ENCODE measurements at regions not wholly inside any gene's neighbourhood (a gene's known extent, or its start where the extent isn't known, plus 50 kb on each side); places are given as distances from the start of the nearest gene placed in this dataset.
"Not testable (repeated sequence)": the region's sequence is repeated elsewhere in the genome, so short reads cannot be mapped to it uniquely, and the experiment has no call there.

DNA sequence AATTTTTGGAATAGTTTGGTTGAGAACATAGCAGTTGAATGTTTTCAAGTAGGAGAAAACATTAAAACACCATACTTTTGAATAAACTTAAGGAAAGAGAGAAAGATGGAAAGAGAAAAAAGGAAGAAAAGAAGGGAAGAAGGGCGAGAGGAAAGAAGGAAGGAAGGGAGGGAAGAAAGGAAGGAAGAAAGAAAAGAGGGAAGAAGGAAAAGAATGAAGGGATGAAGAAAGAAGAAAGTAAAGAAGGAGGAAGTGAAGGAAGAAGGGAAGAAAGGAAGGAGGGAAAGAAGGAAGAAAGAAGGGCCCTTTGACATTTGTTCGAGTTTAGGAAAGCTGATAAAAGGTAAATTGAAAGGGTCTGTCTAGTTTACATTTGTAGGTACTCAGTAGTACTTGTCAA, 482.7 kb downstream of the SIPA1L2 start:
- DNase-seq: no peak

DNA sequence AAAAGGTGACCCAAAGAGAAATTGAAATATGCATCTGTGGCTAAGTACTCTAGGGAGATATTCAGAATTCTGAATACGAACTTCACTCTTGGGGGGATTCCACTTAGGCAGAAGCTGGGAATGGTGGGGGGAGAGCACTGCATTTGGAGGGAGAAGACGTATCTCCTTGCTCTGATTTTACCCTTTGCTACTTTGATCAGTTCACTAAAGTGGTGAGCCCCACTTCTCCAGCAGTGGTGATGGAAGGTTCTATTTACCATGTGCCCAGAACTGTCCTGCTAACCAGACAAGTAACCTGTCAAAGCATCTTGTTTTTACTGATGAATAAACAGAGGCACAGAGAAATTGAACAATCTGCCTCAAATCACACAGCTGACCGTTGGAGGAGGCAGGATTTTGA, 483.4 kb downstream of the SIPA1L2 start:
- no peak for DNase-seq

DNA sequence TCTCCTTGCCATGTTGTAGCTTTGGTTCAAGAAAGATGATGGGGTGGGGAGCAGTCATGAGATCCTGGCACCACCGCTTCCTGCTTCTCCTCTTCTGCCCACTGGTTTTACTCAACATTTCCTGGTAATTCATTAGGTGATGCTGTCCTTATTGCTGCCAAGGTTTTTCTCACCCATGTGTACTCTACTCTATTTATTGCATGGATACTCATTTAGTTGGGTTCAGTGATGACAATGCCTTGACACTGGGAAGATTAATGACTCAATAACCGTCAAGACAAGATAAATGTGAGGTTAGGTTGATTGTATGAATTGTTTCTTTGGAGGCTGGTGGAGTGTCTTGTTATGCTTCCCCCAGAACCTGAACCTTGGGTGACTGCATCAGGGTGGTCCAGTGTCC, 484.2 kb downstream of the SIPA1L2 start:
- DNase-seq: no peak

DNA sequence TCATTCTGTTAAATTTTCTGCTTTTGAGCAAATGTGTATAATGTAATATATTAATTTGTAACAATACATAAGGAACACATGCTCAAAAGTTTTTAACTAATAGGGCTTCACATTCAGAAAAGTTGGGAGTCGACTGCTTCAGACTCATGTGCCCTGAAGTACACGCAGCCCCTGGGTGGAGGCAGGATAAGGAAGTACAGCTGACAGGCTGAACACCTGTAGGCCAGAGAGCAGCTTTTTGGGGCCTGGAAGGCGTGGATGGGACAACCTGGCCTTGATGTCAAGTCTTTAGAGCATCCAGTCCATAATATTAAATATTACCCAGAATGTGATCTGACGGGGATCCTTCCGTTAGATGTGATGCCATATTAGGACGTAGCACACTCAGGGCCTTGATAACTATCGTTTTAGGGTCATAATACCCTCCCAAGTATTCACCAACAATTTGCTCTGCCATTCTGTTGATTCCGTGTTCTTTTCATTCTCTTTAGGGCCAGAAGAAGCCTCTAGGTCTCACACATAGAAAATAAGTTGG, 485.2 kb downstream of the SIPA1L2 start:
- DNase-seq: no peak

DNA sequence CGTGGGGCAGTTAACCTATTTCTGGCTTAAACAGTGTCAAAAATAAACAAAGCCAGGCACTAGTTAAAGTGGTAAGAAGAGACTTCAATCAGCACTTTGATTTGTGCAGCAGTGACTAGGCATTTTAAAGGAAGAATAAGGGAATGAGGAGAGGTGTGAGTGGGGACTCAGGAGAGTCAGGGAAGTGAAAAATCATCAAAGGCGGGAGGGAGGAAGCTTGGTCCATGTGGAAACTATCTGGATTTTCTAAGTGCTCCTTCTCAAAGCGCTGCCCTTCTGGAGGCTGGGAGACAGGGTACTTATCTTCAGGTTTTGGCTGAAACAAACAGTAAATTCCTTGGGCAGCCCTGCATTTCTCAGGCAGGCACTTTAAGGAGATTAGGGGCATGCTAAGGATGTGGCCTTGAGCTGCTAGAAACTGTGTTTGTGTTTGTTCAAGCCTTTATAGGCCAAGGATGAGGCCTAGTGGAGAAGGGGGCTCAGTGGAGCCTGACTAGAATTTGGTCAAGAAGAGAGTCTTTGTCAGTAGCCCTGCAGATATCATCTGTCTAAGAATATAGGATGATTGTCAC, 486.5 kb downstream of the SIPA1L2 start:
- DNase-seq: no peak

DNA sequence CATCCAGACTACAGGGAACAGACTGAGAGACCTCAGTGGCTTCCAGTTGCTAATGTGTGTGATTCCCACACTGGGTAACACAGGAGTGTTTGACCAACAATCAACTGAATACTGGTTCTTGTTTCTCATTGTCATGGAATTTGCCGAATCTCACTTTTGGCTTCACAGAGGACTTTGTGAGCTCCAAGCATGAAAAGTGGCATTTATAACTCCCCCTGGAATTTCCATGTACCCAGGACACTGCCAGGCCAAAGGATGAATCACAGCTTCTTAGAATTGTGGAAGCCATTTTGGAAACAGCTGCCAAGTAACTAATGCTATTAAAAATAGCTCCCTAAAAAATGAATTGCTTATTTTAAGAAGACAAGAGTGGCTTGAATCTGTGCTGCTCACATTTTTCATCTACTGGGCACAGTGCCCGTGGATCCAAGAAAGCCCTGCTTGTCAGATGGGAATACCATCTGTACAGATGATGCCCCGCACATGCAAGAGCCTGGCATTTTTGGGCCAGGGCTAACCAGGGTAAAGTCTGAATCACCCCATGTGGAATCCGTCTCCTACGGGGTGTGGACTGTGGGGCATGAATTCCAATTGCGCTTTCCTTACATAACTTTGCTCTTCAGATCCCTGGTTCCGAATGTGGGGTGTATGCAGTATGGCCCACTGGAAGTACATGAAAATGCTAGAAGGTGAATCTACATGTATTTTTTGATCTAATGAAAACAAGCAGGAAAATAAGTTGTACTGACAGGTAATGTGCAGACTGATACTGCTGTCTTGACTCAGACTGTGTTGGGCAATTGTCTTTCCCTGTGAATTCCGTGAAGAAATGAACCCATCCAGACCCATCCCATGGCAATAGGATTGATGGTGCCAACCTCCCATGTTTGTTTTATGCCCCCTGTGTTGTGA, 487.3 kb downstream of the SIPA1L2 start:
- no peak for DNase-seq

DNA sequence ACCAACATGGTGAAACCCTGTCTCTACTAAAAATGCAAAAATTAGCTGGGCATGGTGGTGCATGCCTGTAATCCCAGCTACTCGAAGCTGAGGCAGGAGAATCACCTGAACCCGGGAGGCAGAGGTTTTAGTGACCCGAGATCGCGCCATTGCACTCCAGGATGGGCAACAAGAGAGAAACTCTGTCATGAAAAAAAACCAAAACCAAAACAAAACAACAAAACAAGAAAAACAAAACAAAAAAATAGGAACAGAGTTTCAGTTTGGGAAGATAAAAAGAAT, 488.8 kb downstream of the SIPA1L2 start:
- DNase-seq: not testable (repeated sequence)

DNA sequence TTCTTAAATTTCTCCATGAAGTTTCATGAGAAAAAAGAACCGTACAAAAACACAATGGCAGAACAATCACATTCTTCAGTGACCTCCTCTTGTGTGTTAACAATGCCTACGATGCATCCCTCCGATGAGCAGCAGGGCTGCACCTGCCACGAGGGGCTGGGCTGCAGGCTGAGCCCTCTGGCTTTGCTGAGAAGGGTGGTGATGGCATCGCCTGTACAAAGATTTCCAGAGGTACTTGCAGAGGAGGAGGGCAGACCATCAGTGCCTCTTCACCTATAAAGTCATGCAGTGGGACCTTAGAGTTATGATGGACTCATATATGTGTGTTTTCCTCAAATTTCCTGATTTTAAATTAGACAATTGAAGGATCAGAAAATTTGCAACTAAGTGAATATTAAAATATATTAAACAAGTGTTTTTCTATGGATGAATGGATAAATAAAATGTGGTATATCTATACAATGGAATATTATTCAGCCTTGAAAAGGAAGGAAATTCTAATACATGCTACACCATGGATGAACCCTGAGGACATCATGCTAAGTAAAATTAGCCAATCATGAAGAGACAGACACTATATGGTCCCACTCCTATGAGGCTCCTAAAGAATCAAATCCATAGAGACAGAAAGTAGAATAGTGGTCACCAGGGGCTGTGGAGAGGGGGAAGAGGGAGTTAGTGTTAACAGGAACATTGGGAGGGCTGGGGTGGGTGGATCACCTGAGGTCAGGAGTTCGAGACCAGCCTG, 489.3 kb downstream of the SIPA1L2 start:
- DNase-seq: no peak

DNA sequence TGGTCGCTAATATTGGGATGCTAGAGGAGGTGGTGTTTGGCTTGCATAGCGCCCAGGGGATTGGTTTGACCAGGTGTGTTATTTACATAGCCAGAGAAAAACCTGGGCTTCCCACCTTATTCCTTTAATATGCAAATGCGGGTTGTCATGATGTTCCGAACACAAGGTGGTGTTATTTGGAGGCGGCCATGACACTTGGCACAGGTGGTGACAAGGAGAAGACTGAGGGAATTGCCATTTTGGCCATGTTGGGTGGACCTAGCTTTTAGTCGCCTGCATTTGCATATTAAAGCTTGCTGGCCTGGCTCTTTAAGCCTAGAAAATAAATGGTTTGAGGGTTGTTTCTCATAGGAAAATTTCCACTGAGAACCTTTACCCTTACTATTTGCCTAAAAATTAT, 490.5 kb downstream of the SIPA1L2 start:
- no peak for DNase-seq

DNA sequence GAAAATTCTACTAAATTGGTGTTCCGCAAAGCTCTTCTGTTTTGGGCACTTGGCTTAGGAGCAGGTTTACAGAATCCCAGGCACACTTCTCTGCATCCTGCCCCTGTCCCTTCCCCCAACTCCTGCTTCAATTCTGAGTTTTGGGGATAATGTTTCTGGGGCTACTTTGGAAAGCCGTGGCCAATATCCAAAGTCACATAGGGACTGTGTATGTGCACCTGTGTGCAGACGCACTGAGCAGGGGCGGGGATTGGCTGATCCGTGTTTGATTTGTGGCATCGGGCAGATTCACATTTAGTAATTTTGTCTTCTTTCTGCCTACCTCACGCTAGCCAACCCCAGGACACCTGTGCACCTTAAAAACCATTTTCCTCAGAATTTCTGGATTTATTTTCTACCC, 491.9 kb downstream of the SIPA1L2 start:
- no peak for DNase-seq

DNA sequence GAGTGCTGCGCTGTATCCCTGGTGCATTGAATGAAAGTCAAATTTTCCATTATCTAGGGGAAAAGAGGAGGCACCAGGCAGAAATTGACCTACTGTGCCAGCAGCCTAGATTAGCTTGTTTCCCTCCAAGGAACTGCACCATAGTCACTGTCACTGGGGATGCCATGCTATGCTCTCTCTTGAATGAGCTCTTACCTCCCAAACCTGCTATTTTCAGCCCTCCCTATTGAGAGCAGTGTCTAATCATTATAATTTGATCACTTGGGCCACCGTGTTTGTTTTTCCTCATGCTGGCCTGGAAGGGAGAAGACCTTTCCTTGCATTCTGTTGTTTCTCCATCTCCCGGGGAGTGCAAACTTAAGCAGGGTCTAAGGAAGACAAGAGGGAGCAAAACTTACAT, 492.9 kb downstream of the SIPA1L2 start:
- DNase-seq: no peak

DNA sequence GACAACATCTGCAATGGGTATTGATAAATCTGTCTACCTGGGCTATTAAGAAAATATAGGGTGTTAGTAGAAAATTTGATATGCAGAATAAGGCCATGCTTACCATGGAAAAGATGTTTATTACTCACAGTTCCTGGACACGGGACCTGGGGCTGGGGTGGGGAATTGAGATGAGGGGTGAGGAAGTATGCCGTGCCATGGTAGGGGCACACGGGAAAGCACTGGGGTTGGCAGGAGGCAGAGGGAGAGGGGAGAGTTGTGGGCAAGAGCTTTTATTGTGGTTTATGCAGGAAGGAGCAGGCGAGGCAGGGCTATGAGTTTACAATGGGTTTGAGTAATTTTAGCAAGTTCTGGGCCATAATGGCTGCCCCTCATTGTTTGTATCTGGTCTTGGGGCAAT, 493.8 kb downstream of the SIPA1L2 start:
- DNase-seq: no peak

DNA sequence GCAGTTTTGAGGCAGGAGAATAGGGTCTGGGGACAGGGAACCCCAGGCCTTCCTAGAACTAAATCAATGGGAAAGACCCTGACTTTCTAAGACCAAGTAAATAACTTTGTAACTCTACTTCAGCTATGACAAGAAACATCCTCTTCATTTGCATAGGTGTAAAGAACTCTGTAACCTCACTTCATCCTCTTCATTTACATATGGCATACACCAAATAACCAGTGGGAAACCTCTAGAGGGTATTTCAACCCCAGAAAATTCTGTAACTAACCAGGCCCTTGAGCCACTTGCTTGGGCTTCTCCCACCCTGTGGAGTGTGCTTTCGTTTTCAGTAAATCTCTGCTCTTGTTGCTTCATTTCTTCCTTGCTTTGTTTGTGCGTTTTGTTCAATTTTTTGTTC, 495.6 kb downstream of the SIPA1L2 start:
- no peak for DNase-seq

DNA sequence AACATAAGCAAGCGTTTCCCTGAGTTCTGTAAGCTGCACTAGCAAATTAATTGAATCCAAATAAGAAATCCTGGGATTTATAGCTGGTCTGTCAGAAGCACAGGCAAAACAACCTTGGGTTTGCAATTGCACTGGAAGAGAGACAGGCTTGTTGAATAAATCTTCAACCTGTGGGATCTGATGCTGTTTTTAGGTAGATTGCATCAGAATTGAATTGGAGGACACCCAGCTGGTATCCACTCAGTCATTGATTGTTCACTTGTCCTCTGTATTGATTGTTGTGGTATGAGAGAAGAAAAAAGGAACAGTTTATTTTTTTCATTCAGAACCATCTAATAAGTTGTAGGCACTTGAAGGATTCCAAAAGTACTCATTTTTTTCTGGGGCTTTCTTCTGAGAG, 497.4 kb downstream of the SIPA1L2 start:
- DNase-seq: no peak

DNA sequence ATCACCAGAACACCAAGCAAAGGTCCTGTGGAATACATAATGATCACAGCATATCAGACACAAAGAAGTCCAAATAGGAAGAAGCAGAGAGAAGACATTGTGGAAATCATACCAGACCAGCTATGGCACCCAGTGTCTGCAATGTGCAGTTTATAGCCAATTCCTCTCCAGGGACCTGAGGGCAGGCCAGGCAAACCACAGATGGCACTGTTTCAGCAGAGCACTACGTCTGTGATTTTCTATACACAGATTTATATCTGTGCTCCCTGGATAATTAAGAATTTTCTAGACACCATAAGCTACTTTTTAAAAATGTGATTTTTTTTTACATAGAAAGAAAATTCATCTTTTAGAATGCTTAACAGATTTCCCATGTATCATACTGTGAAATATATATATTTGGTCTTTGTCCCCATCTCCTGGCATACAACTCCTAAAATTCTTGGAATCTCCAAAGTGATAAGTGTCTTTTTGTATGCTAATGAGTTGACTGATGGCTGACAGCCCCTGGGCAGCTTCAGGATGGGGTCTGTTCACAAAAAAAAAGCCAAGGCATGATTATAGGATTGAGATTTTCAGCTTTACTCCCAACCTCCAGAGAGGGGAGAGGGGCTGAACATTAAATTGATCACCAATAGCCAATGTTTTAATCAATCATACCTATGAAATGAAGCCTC, 498.1 kb downstream of the SIPA1L2 start:
- DNase-seq: no peak

DNA sequence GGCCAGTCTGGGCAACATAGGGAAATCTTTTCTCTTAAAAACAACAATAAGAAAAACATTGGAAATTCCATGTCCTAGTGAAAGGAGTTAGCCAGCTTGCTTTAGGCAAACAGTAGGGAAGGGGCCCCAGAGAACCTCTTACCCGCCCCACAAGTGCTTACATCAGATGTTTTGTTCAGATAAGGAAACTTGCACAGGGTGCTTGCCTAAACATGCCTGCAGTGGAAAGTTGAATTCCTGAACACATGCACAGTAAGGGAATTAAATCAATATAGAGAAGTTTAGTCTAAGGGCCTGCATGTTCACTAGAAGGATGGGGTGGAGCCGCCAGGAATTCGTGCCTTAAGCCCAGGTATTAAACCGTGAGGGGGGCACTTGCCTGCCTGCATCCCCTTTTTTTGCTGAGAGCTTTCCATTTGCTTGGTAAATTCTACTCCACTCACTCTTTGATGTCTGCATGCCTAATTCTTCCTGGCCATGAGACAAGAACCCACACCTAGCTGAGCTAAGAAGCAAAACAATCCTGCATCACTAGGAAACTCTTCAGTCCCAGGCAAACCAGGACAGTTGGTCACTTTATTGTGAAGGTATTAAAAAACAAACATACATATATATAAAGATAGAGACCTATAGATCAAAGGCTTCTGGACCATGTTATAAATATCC, 499.0 kb downstream of the SIPA1L2 start:
- DNase-seq: no peak

DNA sequence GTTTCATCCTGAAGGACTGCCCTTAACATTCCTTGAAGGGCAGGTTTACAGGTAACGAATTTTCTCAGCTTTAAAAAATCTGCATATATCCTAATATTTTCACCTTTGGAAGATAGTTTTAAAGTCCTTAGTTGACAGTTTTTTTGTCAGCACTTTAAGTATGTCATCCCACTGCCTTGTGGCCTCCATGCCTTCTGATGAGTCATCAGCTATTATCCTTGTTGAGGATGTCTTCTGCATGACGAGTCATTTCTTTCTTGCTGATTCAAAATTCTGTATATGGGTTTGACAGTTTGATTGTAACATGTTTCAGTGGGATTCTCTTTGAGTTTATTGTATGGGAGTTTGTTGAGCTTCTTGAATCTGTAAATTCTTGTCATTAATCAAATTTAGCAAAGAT, 500.6 kb downstream of the DISC1 start:
- DNase-seq: no peak

DNA sequence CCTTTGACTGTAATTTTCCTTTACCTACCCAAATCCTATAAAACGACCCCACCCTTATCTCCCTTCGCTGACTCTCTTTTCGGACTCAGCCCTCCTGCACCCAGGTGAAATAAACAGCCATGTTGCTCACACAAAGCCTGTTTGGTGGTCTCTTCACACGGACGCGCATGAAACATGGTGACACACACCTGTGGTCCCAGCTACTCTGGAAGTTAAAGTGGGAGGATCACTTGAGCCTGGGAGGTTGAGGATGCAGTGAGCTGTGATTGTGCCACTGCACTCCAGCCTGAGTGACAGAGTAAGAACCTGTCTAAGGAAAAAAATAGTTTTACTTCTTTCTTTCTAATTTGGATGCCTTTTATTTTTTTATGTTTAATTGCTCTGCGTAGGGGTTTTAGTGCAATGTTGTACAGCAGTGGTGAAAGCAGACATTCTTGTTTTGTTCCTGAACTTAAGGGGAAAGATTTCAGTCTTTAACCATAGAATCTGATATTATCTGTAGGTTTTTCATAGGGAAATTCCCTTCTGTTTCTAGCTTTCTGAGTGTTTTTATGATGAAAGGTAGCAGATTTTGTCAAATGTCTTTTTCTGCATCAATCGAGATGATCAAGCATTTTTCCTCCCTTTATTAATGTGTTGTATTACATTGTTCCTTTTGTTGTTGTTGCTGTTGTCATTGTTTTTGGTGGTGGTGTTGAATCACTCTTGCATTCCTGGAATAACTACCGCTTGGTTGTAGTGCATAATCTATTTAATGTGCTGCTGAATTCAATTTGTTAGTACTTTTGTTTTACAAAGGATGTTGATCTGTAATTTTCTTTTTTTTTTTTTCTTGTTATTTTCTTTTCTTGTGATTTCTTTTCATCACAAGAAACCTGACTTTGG, 497.4 kb downstream of the DISC1 start:
- DNase-seq: no peak

DNA sequence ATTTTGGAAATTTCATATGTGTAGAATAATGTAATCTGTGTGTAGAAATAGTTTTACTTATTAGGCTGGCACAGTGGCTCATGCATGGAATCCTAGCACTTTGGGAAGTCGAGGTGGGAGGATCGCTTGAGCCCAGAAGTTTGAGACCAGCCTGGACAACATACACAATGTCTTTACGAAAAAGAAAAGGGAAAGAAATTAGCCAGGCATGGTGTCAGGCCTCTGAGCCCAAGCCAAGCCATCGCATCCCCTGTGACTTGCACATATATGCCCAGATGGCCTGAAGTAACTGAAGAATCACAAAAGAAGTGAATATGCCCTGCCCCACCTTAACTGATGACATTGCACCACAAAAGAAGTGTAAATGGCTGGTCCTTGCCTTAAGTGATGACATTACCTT, 491.3 kb downstream of the DISC1 start:
- DNase-seq: not testable (repeated sequence)

DNA sequence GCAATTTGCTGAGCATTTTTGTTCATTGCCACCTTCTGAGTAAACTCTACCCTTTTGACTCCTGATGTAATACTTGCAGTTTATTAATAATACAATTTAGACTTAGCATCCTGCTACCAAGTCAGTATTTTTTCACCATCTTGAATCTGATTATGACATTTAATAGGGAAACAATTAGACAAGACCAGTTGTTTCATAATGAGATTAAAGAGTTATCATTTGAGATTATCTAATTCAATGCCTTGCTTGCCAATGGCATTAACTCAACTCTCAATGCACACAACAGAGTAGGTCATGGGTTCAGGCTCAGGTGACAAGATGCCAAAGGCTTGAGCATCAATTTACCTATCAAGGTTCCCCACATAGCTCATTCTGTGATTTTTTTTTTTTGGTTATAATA, 488.4 kb downstream of the DISC1 start:
- DNase-seq: no peak

DNA sequence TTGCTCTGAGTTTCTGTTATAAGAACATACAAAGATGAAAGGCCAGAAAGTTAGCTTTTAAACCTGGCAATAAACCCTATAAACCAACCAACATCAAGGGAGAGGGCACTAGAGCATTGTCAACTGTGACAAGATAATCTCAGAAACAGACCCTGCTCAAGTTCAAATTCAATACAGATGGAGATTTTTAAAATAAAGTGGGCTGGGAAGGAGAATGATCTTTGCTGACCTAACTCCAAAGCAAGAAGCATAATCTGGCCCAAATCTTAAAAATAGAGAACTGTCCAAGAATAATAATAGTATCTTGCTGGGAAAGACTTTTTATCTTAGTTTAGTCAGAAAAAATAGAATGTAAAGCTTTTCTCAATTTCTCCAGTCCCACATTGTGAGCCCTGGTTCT, 485.5 kb downstream of the DISC1 start:
- DNase-seq: no peak

DNA sequence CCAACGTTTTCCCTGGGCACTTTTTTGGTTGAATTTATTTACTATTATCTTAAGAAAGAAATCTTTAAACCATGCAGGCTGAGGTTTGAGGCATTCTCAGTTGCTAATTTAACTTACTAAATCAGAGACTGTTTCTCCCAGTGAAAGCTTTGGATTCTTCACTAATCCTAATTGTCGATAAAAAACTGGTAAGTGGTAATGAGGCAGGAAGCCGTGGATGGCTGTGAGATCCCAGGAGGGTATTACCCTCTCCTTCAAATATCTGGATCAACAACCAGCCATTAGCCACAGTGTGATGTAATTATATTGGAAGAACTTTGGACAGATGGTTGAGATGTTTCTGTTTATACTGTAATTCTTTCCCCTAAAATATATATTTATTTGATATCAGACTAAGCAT, 485.0 kb downstream of the DISC1 start:
- DNase-seq: peak; percentile 19

Data from NCI-H2171 treated with DMSO at 0.1 percent for 48 hours (cell line).